Mesenchymal stem cell (in vitro differentiated cells and primary cell): ENCODE measurements at regions not wholly inside any gene's neighbourhood (a gene's known extent, or its start where the extent isn't known, plus 50 kb on each side); places are given as distances from the start of the nearest gene placed in this dataset.

Experiments
- DNase-seq: peaks from one replicate; pipeline ENCODE4 v3.0.0-alpha.2; 2013
- H2AFZ ChIP-seq: one replicate; pipeline ENCODE4 v1.6.1; 2013; ENCODE audit warnings: low read depth, mild to moderate bottlenecking, control low read depth, inconsistent platforms, low read length, moderate library complexity
- H2AK5ac ChIP-seq: 2 replicates; pipeline ENCODE4 v1.6.1; 2013; ENCODE audit warnings: low read length, moderate library complexity, mild to moderate bottlenecking, inconsistent platforms; ENCODE audit not compliant: severe bottlenecking
- H2BK120ac ChIP-seq: one replicate; pipeline ENCODE4 v1.6.1; 2013; ENCODE audit warnings: low read depth, mild to moderate bottlenecking, inconsistent platforms, low read length, moderate library complexity
- H2BK12ac ChIP-seq, 2 experiments: one replicate each; pipeline ENCODE4 v1.6.1; 2013; ENCODE audit warnings: inconsistent platforms in 2 of 2, low read length in 2 of 2, mild to moderate bottlenecking in 2 of 2, moderate library complexity in 2 of 2, control low read depth in 1 of 2
- H2BK15ac ChIP-seq: one replicate; pipeline ENCODE4 v1.6.1; 2013; ENCODE audit warnings: mild to moderate bottlenecking, low read depth, inconsistent platforms; ENCODE audit not compliant: poor library complexity, severe bottlenecking
- H2BK5ac ChIP-seq: 2 replicates; pipeline ENCODE4 v1.6.1; 2013; ENCODE audit warnings: low read depth, mild to moderate bottlenecking, low read length, control low read depth, inconsistent platforms; ENCODE audit not compliant: poor library complexity, severe bottlenecking
- H3K14ac ChIP-seq, 2 experiments: one replicate each; pipeline ENCODE4 v1.6.1; 2013; ENCODE audit warnings: inconsistent platforms in 2 of 2, low read length in 2 of 2, control low read depth in 1 of 2, mild to moderate bottlenecking in 1 of 2, moderate library complexity in 1 of 2
- H3K18ac ChIP-seq, 2 experiments: one replicate each; pipeline ENCODE4 v1.6.1; 2013; ENCODE audit warnings: inconsistent platforms in 2 of 2, low read length in 2 of 2, control low read depth in 1 of 2, low read depth in 1 of 2, mild to moderate bottlenecking in 1 of 2
- H3K23ac ChIP-seq, 2 experiments: one replicate each; pipeline ENCODE4 v1.6.1; 2013; ENCODE audit warnings: inconsistent platforms in 2 of 2, low read length in 2 of 2, mild to moderate bottlenecking in 2 of 2, moderate library complexity in 2 of 2, control low read depth in 1 of 2
- H3K27ac ChIP-seq: 2 replicates; pipeline ENCODE4 v1.5.1; 2013; ENCODE audit warnings: mild to moderate bottlenecking, moderate library complexity, low read length, control low read depth, inconsistent platforms; ENCODE audit not compliant: poor library complexity, severe bottlenecking
- H3K27me3 ChIP-seq, 2 experiments: 2 replicates each; pipeline versions ENCODE4 v1.6.1 to v1.7.0; 2013; ENCODE audit warnings: low read length in 2 of 2, mild to moderate bottlenecking in 2 of 2, moderate library complexity in 2 of 2, control low read depth in 1 of 2, inconsistent platforms in 1 of 2; ENCODE audit not compliant: control insufficient read depth in 1 of 2, insufficient read depth in 1 of 2
- H3K36me3 ChIP-seq, 2 experiments: 2 replicates each; pipeline versions ENCODE4 v1.6.1 to v1.7.0; 2013; ENCODE audit warnings: low read length in 2 of 2, control low read depth in 1 of 2, inconsistent platforms in 1 of 2, low read depth in 1 of 2, mild to moderate bottlenecking in 1 of 2; ENCODE audit not compliant: insufficient read depth in 2 of 2, control insufficient read depth in 1 of 2
- H3K4ac ChIP-seq, 2 experiments: one replicate each; pipeline ENCODE4 v1.6.1; 2013; ENCODE audit warnings: inconsistent platforms in 2 of 2, low read length in 2 of 2, mild to moderate bottlenecking in 2 of 2, moderate library complexity in 2 of 2, control low read depth in 1 of 2, low read depth in 1 of 2
- H3K4me1 ChIP-seq: 2 replicates; pipeline ENCODE4 v1.6.1; 2013; ENCODE audit warnings: low read depth, low read length, control low read depth; ENCODE audit not compliant: control insufficient read depth, insufficient read depth
- H3K4me2 ChIP-seq: 2 replicates; pipeline ENCODE4 v1.6.1; 2013; ENCODE audit warnings: low read length, mild to moderate bottlenecking, inconsistent platforms; ENCODE audit not compliant: poor library complexity, severe bottlenecking
- H3K4me3 ChIP-seq, 2 experiments: 2 replicates each; pipeline versions ENCODE4 v1.5.1 to v1.7.0; 2013; ENCODE audit warnings: low read length in 2 of 2, mild to moderate bottlenecking in 2 of 2, control low read depth in 1 of 2, low read depth in 1 of 2; ENCODE audit not compliant: insufficient read depth in 1 of 2
- H3K79me1 ChIP-seq: replicated peaks from 2 replicates; pipeline ENCODE4 v1.6.1; 2013; ENCODE audit warnings: mild to moderate bottlenecking, control low read depth, low read length, inconsistent platforms; ENCODE audit not compliant: poor library complexity, severe bottlenecking
- H3K9ac ChIP-seq: 2 replicates; pipeline ENCODE4 v1.7.0; 2013; ENCODE audit warnings: mild to moderate bottlenecking, low read length, moderate library complexity
- H3K9me3 ChIP-seq: 2 replicates; pipeline ENCODE4 v1.7.0; 2013; ENCODE audit warnings: mild to moderate bottlenecking, low read length; ENCODE audit not compliant: control insufficient read depth
- H4K8ac ChIP-seq: one replicate; pipeline ENCODE4 v1.6.1; 2013; ENCODE audit warnings: inconsistent platforms, mild to moderate bottlenecking, low read length, moderate library complexity
- H4K91ac ChIP-seq: one replicate; pipeline ENCODE4 v1.6.1; 2013; ENCODE audit warnings: mild to moderate bottlenecking, low read length, inconsistent platforms
- WGBS: methylation state at CpG from one replicate; pipeline ENCODE4 v1.1.7; 2013; ENCODE audit warnings: mixed read lengths; 5-methylcytosine and 5-hydroxymethylcytosine counted together

DNA sequence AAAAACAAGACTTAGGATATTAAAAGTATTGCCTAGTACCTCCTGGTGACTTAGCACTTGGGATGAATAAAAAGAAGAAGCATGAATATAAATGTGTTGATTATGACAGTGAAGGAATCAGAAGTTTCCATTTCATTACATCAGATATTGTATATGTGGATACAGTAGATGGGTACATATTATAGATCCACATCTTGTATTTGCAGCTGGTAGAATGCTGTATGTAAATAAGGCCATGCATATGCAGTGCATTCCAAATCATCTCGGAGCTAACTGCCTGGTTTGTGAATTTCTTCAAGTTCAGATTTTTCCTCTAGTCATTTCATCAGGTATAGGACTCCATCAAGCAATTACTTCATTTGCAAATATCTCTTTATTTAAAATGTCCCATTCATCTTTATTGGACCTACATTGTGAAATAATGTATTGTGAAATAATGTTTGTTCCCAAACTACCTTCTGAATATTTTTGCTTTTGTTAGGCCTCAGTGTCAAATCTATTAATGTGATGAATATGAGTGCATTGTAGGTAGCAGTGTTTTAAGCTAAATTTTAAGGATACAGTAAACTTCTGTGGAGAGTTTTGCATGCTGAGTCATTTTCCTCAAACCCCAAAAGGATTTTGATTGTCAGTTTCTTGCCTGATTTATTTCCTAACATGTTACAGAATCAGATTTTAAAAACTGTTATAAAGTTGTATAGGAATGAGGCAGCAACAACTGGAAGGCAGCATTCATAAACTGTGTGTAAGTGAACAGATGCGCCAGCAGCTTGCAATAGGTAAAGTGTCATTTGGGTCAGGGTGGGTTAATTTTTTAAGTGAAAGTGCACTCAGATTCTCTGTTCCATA is 370.8 kb upstream of the RIOK2 start:
- no peak overlapping the region for H2BK120ac ChIP-seq
- no peak for DNase-seq
- no peak overlapping the region for H4K8ac ChIP-seq
- H3K23ac ChIP-seq, result no peak overlapping the region
- no peak overlapping the region for H3K4ac ChIP-seq
- H3K4me1 ChIP-seq, result peaks cover 2% of the 10 kb centered on the region
- H3K14ac ChIP-seq, result no peak overlapping the region
- H3K27ac ChIP-seq, result no peak overlapping the region
- H2BK12ac ChIP-seq, result no peak overlapping the region
- H4K91ac ChIP-seq, result no peak overlapping the region
- no peak overlapping the region for H2BK5ac ChIP-seq
- H2BK15ac ChIP-seq, result no peak overlapping the region
- H3K36me3 ChIP-seq, result no peaks in the 10 kb centered on the region
- H3K18ac ChIP-seq, result no peak overlapping the region
- H3K79me1 ChIP-seq, result no peaks in the 10 kb centered on the region
- H2AK5ac ChIP-seq, result no peak overlapping the region
- no peaks in the 10 kb centered on the region for H3K9me3 ChIP-seq
- no peak overlapping the region for H3K4me2 ChIP-seq
- 65% methylated on average over 2 of the region's 2 CpGs for WGBS
- no peak overlapping the region for H3K4me3 ChIP-seq
- no peaks in the 10 kb centered on the region for H3K27me3 ChIP-seq
- no peak overlapping the region for H2AFZ ChIP-seq
- no peak overlapping the region for H3K9ac ChIP-seq

DNA sequence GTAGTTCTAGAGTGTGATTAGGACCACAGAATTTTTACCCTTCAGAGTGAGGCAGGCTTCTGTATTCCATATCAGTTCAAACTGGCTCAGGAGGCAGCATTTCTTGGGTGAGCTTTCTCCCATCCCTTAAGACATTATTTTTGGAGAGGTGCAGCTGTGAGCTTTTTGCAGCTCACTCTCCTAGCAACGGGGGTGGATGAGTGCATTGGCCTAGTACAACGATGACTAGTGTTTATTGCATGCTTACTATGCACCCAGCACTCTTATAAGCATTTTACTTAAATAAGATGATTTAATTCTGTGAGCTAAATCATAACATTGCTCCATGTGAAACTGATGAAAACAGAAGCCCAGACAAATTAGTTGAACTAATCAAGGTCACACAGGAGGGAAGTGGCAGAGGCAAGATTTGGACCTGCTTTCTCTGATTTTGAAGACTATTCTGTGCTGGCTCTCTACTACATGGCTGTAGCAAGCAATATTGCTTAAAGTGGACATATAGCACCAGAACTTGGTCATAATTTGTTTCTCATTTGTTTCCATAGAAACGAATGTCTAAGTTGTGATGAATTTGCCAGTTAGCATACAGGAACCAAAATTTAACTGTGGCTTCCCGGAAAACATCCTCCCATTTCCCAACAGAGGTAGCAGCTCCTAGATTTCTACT is 372.1 kb upstream of the RIOK2 start:
- Histone ChIP-seq H3K9ac (peak overlapping the region; percentile 36), H2AK5ac (no peak overlapping the region), H3K14ac (no peak overlapping the region), H3K4me2 (no peak overlapping the region), H3K36me3 (no peaks in the 10 kb centered on the region), H2BK15ac (no peak overlapping the region), H3K9me3 (no peaks in the 10 kb centered on the region), H4K91ac (no peak overlapping the region), H2BK5ac (no peak overlapping the region), H3K27me3 (no peaks in the 10 kb centered on the region), H2BK12ac (no peak overlapping the region), H2BK120ac (no peak overlapping the region), H3K4ac (no peak overlapping the region), H2AFZ (no peak overlapping the region), H3K18ac (no peak overlapping the region), H4K8ac (no peak overlapping the region), H3K4me3 (no peak overlapping the region), H3K79me1 (no peaks in the 10 kb centered on the region), H3K4me1 (peaks cover 2% of the 10 kb centered on the region), H3K23ac (no peak overlapping the region), H3K27ac (no peak overlapping the region)
- WGBS, result 86% methylated on average over 2 of the region's 4 CpGs
- DNase-seq, result no peak

- H3K23ac ChIP-seq, result peak overlapping the region in 1 of 2 experiments; percentile 85
- WGBS, result 95% methylated on average over 1 of the region's 1 CpG
- no peaks in the 10 kb centered on the region for H3K36me3 ChIP-seq
- H2AFZ ChIP-seq, result no peak overlapping the region
- peaks cover 2% of the 10 kb centered on the region for H3K4me1 ChIP-seq
- H3K79me1 ChIP-seq, result no peaks in the 10 kb centered on the region
- H2BK15ac ChIP-seq, result no peak overlapping the region
- no peaks in the 10 kb centered on the region for H3K9me3 ChIP-seq
- no peak overlapping the region for H2BK5ac ChIP-seq
- H4K91ac ChIP-seq, result no peak overlapping the region
- H3K27me3 ChIP-seq, result no peaks in the 10 kb centered on the region
- no peak overlapping the region for H2BK12ac ChIP-seq
- no peak overlapping the region for H3K27ac ChIP-seq
- no peak overlapping the region for H3K4me2 ChIP-seq
- no peak overlapping the region for H2AK5ac ChIP-seq
- no peak overlapping the region for H3K4ac ChIP-seq
- no peak for DNase-seq
- H3K18ac ChIP-seq, result no peak overlapping the region
- peak overlapping the region; percentile 36 for H3K9ac ChIP-seq
- no peak overlapping the region for H4K8ac ChIP-seq
- H3K4me3 ChIP-seq, result no peak overlapping the region
- no peak overlapping the region for H2BK120ac ChIP-seq
- H3K14ac ChIP-seq, result no peak overlapping the region
Measured at GRCh38 chr5:97555644-97555981, 372.6 kb upstream of the RIOK2 start.

DNA sequence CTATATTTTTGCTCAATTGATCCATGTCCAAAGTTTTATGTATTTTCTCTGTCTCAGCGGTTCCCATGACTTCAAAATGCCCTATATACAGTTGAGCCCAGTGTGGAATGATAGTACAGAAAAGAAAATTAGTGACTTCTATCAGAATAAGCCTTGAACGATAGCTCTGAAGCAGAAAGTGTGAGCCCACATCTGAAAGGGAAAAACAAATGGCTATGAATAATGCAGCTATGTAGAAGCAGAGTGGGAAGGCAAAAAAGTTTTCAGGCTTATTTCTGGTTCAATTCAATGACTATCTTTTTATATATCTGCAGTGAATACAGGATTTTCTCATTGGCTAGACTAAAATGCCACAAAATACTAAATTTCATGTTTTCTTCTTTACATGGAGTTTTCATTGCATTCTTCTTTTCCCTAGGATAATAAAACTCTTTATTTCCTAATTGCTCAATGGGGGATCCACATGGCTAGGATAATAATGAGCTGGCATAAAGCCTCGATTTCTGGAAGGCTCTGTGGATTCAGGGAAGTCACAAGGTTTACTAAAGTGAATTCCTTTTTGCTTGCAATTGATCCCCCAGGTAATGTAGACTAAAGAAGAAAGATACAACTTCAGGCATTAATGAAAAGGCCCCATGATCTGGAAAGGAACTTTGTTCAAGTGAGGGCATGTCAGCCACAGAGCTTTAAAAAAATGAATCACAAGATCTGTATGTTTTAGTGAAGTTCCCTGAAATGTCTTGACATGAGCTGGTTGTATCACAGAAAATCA is 377.0 kb upstream of the RIOK2 start:
- Histone ChIP-seq H2BK15ac (no peak overlapping the region), H2AFZ (no peak overlapping the region), H3K4me1 (no peaks in the 10 kb centered on the region), H3K27ac (no peak overlapping the region), H2AK5ac (no peak overlapping the region), H3K36me3 (no peaks in the 10 kb centered on the region), H3K27me3 (no peaks in the 10 kb centered on the region), H3K4me3 (no peak overlapping the region), H3K79me1 (no peaks in the 10 kb centered on the region), H3K18ac (no peak overlapping the region), H3K9ac (no peak overlapping the region), H3K4me2 (no peak overlapping the region), H3K4ac (no peak overlapping the region), H4K91ac (no peak overlapping the region), H2BK12ac (no peak overlapping the region), H3K9me3 (no peaks in the 10 kb centered on the region), H4K8ac (no peak overlapping the region), H3K14ac (no peak overlapping the region), H2BK5ac (no peak overlapping the region), H2BK120ac (no peak overlapping the region), H3K23ac (no peak overlapping the region)
- WGBS, result 96% methylated on average over 2 of the region's 3 CpGs
- DNase-seq, result no peak
